Pons (tissue), 1 donor: ENCODE measurements at regions not wholly inside any gene's neighbourhood (a gene's known extent, or its start where the extent isn't known, plus 50 kb on each side); places are given as distances from the start of the nearest gene placed in this dataset.
A peak's percentile ranks its signal among the peaks of the same experiment; 100 is the strongest.

ENCODE experiments used
- DNase-seq: peaks from one replicate; pipeline ENCODE4 v3.0.0-alpha.2; 2016; ENCODE audit warnings: low spot score

GRCh38 chr5:89300426-89300970 lies 417.5 kb upstream of the MEF2C start:
- peak; percentile 67 for DNase-seq

DNA sequence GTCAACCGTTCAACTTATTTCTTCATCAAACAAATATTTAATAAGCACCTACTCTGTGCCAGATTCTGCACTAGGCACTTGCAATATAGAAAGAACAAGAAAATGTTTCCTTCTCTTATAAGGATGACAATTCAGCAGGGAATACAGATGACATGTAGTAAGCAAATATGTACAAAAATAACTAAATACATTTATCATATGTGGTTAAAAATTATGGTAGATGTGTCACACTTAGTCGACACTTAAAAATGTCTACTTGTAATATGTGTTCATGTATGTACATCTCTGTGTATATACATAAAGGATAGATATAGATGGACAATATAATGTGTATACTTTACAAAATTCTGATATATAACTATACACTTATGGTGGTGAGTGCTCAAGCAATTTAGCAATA lies 417.0 kb upstream of the MEF2C start:
- DNase-seq: no peak

GRCh38 chr5:89297066-89297465 lies 414.1 kb upstream of the MEF2C start:
- no peak for DNase-seq

GRCh38 chr5:89293810-89294209 lies 410.8 kb upstream of the MEF2C start:
- peak; percentile 82 for DNase-seq

GRCh38 chr5:89292487-89292886 lies 409.5 kb upstream of the MEF2C start:
- no peak for DNase-seq

- DNase-seq: no peak
Measured at GRCh38 chr5:89289604-89290003, 406.6 kb upstream of the MEF2C start.

DNA sequence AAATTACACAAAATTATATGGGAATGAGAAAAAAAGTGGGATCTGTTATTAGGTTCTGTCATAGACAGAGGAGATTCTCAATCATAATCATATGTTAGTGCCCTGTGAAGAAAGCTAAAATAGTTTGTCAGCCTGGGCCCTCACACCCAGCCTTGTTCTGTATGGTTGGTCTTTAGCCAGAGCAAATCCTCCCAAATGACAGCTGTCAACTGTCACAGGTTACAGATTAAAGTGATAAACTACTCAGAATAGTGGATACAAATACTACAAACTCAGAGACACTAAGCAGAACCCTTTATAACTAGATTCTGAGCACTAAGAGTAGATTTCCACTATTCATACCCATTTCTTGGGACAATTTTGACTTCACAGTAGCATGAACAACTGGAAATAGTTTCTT lies 405.0 kb upstream of the MEF2C start:
- no peak for DNase-seq

- no peak for DNase-seq
Measured at GRCh38 chr5:89286320-89286719, 403.3 kb upstream of the MEF2C start.

DNA sequence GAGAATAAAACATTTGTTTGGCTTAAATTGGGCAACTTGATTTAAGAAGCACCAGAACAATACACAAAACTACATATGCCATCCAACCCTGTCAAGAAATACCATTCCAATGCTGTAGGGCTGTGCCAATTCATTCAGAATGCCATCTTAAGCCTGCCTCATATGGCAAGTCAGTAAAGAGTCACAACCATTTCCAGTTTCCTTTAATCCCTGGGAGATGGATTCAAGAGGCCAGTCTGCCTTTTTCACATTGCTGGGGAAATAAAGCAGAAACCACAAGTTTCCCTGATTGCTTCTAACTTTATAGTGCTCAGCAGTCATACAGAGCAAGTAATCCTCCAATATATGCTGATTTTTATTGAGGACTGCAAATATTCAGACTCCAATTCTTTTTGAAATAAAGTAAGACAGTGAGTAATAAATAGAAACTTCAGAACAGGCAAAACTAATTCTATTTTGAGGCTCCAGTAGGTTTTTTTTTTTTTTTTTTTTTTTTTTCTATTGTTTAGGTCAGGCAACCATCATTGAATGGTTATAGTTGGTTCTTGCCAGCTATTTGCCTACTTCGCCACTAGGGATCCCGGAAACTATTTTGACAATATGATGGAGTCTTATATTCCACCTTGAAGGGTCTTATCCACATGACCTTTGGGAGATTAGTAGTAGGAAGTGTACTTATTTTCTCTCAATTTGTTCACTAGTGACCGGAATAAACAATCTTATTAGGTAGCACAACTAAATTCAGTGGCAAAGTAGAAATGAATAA lies 400.9 kb upstream of the MEF2C start:
- DNase-seq: no peak

DNA sequence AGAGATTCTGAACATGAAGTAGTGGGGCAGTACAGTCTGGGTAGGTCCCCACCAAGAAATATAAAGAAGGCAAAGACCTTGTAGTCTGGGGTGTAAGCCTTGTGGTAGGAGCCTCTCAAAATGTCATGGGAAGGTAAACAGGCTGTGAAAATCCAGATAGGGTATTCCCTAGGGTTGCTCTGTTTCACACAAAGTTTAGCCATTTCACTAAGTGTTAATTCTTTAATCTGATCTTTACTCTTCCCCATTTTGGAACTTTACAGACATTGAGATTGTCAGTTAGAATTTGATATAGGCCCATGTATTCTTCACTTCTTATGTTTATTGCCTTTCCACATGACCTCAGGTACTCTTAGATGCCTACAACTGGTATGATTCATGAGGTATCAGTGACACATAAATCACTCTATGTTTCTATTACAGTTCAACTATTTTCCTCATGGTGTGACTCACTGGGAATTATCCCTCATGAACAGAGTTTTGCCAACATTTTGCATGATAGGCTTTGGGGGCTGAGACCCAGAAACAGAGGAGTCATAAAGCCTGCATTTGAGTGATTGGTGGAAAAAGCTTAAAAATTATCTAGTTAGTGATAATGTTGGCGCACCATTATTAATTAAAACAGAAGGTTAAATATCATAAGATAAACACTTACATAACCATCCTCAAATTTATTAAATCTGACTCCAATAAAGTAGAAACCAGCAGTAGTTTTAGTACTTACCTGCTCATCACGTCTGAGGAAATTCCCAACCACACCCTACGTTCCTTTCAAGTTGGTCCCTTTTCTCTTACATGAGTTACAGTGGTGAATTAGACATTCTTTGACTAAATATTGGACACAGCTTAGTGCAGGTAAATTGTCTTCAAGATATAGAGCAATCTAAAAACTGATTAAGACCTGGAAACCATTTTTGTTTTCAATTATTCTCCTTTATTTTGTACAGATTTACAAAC lies 399.8 kb upstream of the MEF2C start:
- DNase-seq: no peak

- no peak for DNase-seq
Measured at GRCh38 chr5:89281766-89282553, 399.0 kb upstream of the MEF2C start.

DNA sequence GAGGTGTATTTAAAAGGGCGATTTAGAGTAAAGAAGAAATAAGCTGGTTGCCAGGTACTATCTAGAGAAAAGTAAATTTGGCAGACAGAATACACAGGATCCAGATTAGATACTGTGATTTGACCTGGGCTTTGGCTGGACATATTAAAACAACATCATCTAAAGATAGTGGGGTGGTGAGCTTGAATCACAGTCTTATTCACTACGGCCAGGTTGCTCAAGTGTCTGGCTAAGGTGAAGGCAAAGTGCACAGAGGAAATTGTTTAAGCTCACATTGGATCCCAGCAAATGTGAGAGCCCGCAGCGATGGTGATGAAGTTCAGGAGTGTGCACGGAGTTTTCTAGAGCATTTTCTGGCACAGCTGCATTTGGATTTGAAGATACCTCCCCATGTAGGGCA lies 398.2 kb upstream of the MEF2C start:
- DNase-seq: no peak

GRCh38 chr5:89280103-89281037 lies 397.4 kb upstream of the MEF2C start:
- DNase-seq: no peak

- DNase-seq: no peak
Measured at GRCh38 chr5:89279391-89280036, 396.5 kb upstream of the MEF2C start.

GRCh38 chr5:89277816-89278215 lies 394.8 kb upstream of the MEF2C start:
- DNase-seq: no peak

- no peak for DNase-seq
Measured at GRCh38 chr5:89276566-89277305, 393.8 kb upstream of the MEF2C start.

GRCh38 chr5:89275066-89275855 lies 392.3 kb upstream of the MEF2C start:
- no peak for DNase-seq

- no peak for DNase-seq
Measured at GRCh38 chr5:89273289-89273688, 390.3 kb upstream of the MEF2C start.

GRCh38 chr5:89270901-89271300 lies 387.9 kb upstream of the MEF2C start:
- peak; percentile 52 for DNase-seq
